Hematopoietic multipotent progenitor cell treated with erythropoietin and hydrocortisone succinate and interleukin-3 and kit ligand, for 15 days (in vitro differentiated cells): ENCODE measurements at regions not wholly inside any gene's neighbourhood (a gene's known extent, or its start where the extent isn't known, plus 50 kb on each side); places are given as distances from the start of the nearest gene placed in this dataset.
"Not testable (repeated sequence)": the region's sequence is repeated elsewhere in the genome, so short reads cannot be mapped to it uniquely, and the experiment has no call there.

Source experiments
- DNase-seq: peaks from one replicate; pipeline ENCODE4 v3.0.0-alpha.2; 2015; ENCODE audit warnings: low spot score

GRCh38 chr6:1445650-1446330 lies 56.4 kb downstream of the FOXF2 start:
- DNase-seq, result no peak

DNA sequence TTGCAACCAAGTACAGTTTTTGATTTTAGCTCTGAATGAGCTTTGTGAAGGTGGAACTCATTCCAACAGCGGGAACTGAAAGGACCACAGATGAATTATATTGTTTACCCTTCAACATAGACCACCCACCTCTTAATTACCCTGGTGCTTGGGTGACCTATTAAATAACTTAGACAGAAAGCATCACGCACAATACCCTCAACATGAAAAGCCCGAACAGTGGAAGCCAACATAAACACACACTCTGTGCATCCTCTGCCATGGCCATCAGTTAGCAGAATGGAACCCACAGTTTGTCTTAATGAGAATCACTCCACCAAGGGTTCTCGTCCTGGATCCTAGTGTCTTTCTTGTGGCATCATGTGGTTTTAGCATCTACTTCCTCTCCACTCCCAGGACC lies 60.5 kb downstream of the FOXF2 start:
- DNase-seq, result no peak

- DNase-seq, result no peak
Measured at GRCh38 chr6:1453024-1453423, 63.6 kb downstream of the FOXF2 start.

- DNase-seq, result not testable (repeated sequence)
Measured at GRCh38 chr6:1456816-1457215, 67.4 kb downstream of the FOXF2 start.

DNA sequence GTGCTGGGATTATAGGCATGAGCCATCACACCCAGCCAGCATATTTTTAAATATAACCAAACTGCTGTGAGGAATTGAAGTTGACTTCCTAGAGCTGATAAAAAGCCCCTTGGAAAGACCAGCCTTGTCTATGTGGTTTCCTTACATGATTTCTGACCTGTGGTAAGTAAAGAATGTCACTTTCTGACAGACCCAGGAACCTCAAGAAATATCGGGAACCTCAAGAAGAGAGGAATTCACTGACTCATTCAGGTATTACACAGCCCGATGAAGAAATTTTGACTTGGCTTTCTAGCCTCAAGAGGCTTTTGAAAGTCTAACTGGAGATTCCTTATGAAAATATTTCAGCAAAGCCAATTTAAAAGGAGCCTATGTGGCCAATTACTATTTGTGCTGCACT lies 71.8 kb downstream of the FOXF2 start:
- no peak for DNase-seq

DNA sequence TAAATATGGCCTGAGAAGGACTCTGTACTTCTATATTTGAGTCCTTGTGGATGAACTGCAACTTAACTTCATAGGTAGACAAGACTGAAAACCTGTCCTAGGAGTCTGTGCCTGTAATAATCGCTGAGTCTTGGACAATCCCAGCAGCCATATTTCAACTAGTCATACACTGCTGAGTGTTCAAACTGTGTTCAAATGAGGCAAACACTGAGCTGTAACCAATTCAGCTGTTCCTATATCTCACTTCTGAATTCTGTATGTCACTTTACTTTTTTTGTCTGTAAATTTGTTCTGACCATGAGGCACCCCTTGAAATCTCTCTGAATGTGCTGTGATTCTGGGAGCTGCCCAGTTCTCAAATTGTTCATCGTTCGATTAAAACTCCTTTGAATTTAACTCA lies 72.4 kb downstream of the FOXF2 start:
- no peak for DNase-seq

GRCh38 chr6:1463275-1463674 lies 73.9 kb downstream of the FOXF2 start:
- DNase-seq, result no peak

DNA sequence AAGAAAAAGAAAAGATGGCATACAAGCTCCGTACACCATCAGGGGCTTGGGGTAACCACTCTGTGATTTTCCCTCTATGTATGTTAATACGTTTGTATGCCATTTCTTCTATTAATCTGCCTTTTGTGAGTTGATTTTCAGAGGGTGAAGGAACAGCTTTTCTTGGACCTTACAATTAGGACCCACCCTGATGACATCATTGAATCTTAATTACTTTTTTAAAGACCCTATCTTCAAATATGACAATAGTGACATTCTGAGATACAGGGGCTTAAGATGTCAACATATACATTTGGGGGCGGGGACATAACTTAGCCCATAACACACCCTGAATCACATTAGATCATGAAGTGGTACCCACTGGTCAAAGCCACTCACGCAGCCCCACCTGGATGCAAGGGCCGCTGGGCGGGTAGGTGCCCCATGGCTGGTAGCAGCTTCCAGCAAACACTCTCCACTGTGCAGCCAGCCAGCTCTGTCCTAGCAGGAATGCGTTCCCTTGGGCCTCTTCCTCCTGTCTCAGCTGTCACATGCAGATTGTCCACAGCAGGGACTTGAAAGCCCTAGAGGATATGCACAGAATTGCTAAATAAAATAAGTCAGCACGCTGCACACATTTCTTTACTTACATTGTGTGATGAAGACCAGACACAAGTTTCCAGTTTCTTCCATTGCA lies 74.5 kb downstream of the FOXF2 start:
- DNase-seq, result no peak

- no peak for DNase-seq
Measured at GRCh38 chr6:1464781-1465370, 75.5 kb downstream of the FOXF2 start.

- no peak for DNase-seq
Measured at GRCh38 chr6:1468126-1468525, 78.8 kb downstream of the FOXF2 start.

GRCh38 chr6:1470040-1470439 lies 80.7 kb downstream of the FOXF2 start:
- DNase-seq, result no peak

GRCh38 chr6:1472643-1473042 lies 83.3 kb downstream of the FOXF2 start:
- no peak for DNase-seq

- DNase-seq, result no peak
Measured at GRCh38 chr6:1473166-1473565, 83.8 kb downstream of the FOXF2 start.

DNA sequence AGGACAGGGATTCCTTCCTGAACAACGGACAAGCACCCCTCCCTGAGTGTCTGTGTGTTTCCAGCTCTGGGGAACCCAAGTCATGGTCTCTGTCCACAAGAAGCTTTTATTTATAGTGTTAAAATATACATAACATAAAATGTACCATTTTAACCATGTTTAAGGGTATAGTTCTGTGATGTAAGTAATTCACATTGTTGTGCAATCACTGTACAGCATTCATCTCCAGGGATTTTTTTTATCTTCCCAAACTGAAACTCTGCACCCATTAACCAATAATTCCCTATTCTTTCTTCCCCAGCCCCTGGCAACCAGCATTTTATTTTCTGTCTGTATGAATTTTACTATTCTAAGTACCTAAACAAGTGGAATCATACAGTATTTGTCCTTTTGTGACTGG lies 84.2 kb downstream of the FOXF2 start:
- DNase-seq, result no peak

- no peak for DNase-seq
Measured at GRCh38 chr6:1474205-1474604, 84.8 kb downstream of the FOXF2 start.

GRCh38 chr6:1475174-1475573 lies 85.8 kb downstream of the FOXF2 start:
- DNase-seq, result no peak

- DNase-seq, result no peak
Measured at GRCh38 chr6:1477432-1478090, 88.2 kb downstream of the FOXF2 start.

DNA sequence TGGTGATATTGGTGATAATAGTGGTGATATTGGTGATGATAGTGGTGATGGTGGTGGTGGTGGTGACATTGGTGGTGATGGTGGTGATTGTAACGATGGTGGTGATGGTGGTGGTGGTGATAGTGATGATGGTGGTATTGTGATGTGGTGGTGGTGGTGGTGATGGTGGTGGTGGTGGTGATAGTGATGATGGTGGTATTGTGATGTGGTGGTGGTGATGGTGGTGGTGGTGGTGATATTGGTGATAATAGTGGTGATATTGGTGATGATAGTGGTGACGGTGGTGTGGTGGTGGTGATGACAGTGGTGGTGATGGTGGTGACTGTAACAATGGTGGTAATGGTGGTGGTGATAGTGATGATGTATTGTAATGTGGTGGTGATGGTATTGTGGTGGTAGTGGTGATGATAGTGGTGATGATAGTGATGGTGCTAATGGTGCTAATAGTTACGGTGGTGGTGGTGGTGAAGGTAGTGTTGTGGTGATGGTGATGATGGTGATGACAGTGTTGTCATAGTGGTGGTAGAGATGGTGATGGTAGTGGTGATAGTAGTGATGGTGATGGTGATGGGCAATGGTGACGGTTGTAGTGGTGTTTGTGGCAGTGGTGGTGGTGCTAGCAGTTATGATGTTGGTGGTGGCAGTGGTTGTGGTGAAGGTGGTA lies 88.9 kb downstream of the FOXF2 start:
- not testable (repeated sequence) for DNase-seq

DNA sequence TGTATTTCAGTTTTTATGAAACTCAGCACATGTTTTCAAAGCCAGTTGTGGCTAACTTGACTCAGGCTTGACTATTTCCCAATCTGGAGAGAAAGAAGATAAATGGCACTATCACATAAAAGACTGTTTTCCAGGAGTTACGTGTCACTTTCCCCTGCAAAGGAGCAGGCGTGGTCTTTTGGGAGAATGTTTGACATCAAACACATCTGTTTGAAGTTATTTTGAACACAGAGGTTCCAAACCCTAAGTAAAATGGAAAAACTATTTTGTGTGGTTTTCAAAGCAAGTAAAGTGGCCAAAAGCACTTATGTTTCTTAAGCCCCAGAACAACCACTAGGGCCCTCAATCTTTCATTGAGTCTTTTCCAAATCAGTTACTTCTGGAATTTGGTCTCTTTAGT lies 89.7 kb downstream of the FOXF2 start:
- no peak for DNase-seq

GRCh38 chr6:1479601-1480221 lies 90.3 kb downstream of the FOXF2 start:
- no peak for DNase-seq

GRCh38 chr6:1481286-1481685 lies 91.9 kb downstream of the FOXF2 start:
- DNase-seq, result no peak
